UCSD-AML1 (cell line): ENCODE measurements at regions not wholly inside any gene's neighbourhood (a gene's known extent, or its start where the extent isn't known, plus 50 kb on each side); places are given as distances from the start of the nearest gene placed in this dataset.
"Not testable (repeated sequence)": the region's sequence is repeated elsewhere in the genome, so short reads cannot be mapped to it uniquely, and the experiment has no call there.

ENCODE experiments used
- DNase-seq: peaks from one replicate; lab custom pipeline; 2025; ENCODE audit not compliant: unreplicated experiment; lab: John Stamatoyannopoulos, UW

DNA sequence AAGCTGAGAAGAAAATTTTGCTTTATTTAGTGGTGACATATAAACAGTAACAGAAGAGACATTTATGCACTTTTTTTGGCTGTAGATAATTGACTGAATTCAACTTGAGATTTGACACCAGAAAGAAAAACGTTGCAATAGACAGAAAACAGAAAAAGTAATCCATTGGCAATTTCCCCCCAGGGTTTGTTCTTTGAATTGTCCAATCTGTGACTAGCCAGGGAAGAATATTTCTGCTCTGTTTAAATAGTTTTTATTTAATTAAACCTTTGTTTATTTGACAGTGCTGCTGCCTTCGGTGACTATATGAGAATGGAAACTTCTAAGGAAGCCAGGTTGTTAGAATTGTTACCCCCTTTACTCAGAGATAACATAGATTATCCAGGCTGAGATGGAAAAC is 210.6 kb downstream of the DEPDC1B start:
- DNase-seq = no peak

DNA sequence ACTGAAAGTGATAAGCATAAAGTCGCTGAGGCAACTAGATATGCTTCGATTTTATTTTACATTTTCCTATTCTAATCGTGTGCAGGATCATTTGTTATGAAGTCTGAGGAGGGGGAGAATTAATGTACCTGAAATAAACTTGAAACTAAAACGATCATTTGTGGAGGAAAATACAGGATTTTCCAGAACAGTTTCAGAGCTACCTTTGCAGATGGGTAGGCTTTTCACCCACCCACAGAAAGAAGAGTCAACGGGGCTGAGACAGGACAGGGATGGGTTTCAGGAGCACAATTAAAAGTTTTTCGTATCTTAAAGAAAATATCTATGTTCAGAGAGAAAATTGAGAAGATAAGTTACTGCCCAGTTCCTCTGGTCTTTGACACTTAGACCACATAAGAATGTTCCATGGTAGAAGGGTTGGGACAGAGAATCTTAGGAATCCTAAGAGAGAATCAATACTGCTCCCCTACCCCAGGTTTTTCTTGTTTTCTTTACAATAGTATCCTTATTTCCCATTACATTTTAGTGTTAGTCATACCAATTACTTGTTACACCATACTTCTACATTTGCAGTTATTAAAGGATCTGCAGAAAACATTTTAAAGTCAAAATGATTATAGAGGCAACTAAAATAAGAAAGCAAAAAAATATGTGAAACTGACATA is 211.4 kb downstream of the DEPDC1B start:
- DNase-seq = no peak

- DNase-seq = no peak
These were observed 212.0 kb downstream of the DEPDC1B start for GRCh38 chr5:60487885-60488442.

GRCh38 chr5:60487476-60487875 is 212.5 kb downstream of the DEPDC1B start:
- no peak for DNase-seq

DNA sequence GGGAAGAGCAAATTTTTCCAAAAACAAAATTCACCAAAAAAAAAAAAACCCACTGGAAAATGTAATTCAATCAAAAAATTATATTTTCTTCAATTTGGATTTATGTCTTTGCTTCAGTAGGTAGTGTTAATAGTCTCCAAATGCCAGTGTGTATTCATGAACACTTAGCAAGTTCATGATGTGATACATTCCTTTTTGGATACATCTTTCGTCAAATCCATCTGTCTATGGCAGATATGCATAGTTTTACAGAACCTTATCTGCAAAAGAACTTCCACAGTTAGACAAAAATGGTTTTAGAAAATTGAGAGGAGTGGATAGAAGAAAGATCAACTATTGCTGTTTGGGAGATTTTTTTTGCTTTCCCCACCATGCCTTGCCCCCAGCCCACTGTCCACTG is 214.6 kb downstream of the DEPDC1B start:
- DNase-seq = no peak

DNA sequence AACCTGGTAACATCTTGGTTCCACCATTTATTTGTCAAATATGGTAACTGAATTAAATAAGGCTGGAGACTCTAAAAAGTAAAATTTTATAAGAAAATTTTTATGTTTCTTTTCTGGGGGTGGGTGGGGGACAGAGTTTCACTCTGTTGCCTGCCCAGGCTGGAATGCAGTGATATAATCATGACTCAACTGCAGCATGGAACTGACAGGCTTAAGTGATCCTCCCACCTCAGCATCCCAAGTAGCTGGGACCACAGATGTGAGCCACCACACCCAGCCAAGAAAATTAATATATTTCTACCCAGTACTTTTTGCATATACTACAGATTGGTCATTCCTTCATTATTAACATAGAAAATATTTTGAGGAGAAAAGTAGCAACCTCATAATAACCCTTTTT is 216.9 kb downstream of the DEPDC1B start:
- no peak for DNase-seq

DNA sequence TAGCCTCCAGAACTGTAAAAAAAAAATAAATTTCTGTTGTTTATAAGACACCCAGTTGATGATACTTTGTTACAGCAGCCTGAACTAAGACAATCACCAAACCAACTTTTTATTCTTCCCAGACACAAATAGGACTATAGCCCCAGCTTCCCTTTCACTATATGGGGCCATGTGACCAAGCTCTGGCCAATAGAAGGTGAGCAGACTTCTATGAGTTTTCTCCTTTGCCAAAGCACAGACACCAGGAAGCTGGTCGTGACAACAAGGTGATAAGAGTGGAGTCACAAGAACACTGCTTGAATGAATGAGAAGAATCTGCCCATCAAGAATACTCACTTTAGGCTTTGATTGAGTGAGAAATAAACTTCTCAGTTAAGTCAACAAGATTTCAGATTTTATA is 217.7 kb downstream of the DEPDC1B start:
- DNase-seq = no peak

DNA sequence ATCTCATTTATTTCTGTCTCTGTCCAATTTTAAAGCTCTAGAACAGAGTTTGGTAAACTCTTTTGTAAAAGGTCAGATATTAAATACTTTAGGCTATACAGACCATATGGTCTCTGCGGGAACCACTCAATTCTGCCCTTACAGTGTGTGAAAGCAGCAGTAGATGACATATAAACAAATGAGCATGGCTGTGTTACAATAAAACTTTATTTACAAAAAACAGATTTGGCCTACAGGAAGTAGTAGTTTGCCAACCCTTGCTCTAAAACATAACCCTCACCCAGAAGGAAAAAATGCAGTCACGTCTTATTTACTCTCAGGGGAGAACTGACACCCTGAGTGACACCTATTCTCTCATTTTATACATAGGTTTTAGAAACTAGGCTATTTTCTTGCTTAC is 220.4 kb downstream of the DEPDC1B start:
- DNase-seq = no peak

DNA sequence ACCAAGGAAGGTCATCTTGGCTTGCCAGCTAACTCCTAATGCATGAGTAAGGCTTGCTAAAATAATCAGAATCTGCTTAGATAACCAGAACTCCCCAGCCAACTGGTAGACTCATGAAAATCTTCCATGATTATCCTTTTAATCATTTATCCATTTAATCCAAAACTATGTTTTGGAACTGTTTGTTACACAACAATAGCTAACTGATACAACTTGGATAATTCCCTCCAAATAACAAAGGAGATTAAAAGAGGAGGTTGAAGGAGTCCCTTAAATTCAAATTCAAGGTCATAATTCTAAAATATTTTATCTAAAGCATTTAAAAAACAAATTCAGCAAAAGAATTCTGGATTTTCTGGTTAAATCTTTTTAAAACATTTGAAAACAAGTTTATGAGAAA is 222.1 kb downstream of the DEPDC1B start:
- DNase-seq = no peak

DNA sequence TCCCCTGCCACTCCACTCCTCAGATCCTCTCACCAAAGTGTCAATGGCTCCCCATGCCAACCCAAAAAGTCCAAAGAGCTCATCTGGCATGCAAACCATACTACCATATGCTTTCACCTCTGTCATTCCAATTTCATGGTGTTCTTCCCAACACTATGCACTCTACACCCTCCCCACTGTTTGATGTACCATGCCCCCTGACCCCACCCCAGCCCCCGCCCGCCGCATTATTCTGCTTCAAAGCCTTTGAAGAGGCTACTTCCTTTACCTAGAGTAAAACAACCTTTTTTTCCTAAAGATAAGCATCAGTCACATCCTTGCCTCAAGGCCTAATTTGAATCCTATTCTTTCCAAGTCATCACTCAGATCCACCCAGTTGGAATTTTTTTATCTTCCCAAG is 226.3 kb downstream of the DEPDC1B start:
- DNase-seq = no peak

- DNase-seq = not testable (repeated sequence)
These were observed 226.9 kb downstream of the DEPDC1B start for GRCh38 chr5:60473027-60473426.

GRCh38 chr5:60470881-60471280 is 229.1 kb downstream of the DEPDC1B start:
- no peak for DNase-seq

DNA sequence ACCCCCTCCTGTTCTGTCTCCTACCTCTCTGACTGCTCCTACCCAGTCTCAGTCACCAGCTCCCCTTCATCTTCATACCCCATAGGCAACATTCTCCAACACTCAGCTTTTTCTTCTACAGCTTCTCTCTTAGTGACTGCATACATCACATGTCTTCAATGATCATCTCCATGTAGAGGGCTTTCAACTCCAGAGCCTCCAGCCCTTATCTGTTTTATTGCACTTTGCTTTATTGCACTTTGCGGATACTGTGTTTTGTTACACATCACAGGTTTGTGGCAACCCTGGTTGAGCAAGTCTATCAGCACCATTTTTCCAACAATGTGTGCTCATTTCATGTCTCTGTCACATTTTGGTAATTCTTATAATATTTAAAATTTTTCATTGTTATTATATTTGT is 230.7 kb downstream of the DEPDC1B start:
- no peak for DNase-seq

GRCh38 chr5:60463179-60463868 is 236.6 kb downstream of the DEPDC1B start:
- no peak for DNase-seq

DNA sequence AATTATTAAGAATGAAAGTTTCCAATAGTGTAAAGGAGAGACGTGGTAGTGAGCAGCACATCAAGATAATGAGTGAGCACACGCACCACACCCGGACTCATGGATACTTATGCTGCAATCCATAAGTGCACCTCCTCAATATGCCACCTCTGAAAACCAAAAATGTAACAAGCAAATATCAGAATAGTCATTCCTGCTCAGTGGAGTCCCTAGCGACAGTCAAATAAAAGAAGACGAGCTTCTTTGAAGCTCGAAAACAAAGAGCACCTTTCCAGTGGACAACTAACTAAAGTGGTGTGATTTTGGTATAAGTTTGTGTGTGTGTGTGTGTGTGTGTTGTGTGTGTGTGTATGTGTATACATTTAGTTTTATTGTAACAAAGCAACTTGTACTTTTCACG is 241.3 kb downstream of the DEPDC1B start:
- no peak for DNase-seq

- no peak for DNase-seq
These were observed 242.7 kb downstream of the DEPDC1B start for GRCh38 chr5:60457233-60457632.

GRCh38 chr5:60455589-60455988 is 244.4 kb downstream of the DEPDC1B start:
- DNase-seq = no peak

- not testable (repeated sequence) for DNase-seq
These were observed 245.7 kb downstream of the DEPDC1B start for GRCh38 chr5:60454277-60454676.

DNA sequence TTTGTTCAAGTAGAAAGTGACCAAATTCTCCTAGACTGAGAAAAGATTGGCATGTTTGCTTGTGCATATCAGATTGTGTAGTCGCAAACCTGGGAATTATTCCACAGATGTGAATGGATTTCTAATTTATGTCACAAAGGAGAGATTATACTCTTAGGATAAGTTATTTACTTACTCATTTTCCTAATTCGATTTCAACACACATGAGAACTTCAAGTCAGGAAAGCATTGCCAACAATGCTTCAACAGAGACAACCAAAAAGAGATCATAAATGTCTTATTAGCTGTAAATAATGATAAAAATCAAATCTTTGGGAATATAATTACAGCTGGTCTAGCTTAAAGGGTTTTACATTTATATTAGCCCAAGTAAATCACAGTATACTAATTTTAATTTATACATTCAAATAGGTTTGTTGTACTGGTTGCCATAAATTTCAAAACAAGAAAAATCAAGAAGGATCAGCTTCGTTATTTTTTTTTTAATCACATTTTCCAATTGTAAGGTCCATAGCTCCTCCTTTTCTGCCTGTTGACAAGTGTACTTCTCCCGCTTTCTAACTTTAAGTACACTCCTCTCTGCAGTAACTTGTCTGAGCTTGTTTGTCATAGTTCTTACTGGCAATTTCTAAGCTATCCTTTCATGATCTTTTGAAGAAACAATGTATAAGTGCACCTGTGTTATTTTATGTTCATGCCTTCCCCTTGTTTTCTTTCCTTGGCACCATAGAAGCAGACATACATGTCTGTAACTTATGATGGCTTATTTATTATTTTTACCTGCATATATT is 246.6 kb downstream of the DEPDC1B start:
- no peak for DNase-seq

- no peak for DNase-seq
These were observed 251.4 kb downstream of the DEPDC1B start for GRCh38 chr5:60448600-60448999.

GRCh38 chr5:60447488-60447920 is 252.5 kb downstream of the DEPDC1B start:
- DNase-seq = no peak

DNA sequence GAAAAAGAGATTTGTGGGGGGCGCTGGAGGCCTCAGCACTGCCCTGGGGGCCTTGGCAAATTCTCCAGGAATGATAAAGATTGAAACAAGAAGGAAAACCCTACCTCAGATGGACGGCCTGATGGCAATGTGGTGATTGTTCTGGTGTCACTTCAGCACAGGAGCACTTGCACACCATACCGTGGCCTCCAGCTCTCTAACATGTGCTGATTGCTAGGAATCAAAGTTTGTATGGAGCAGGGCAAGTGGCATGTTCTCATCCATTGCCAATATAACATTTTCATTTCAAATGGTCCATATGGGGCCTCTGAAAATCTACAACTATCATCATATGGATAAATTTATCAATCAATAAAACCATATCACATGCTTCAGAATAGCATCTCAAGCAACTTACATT is 253.0 kb downstream of the DEPDC1B start:
- DNase-seq = no peak
